ENCODE measurements at regions not wholly inside any gene's neighbourhood (a gene's known extent, or its start where the extent isn't known, plus 50 kb on each side); places are given as distances from the start of the nearest gene placed in this dataset.

- H3K27me3 ChIP-seq (ENCODE audit: control insufficient read depth, extremely low read depth, insufficient read depth, low read length): no peaks in the 10 kb centered on the region
- no peak overlapping the region for H3K4me2 ChIP-seq (ENCODE audit: control insufficient read depth, extremely low read depth, insufficient read depth, low read depth, low read length)
- H3K4me3 ChIP-seq (ENCODE audit: control insufficient read depth in 2 of 3, extremely low read depth in 1 of 3, insufficient read depth in 2 of 3, low read depth in 1 of 3, low read length in 3 of 3): no peak overlapping the region
- H3K27ac ChIP-seq (ENCODE audit: control insufficient read depth, insufficient read depth, low read length): no peak overlapping the region
- dilution Hi-C loops (cut with MboI; ENCODE audit: extremely low pct_ligation_motif_present, low sequenced_read_pairs): no loop called here
- H3K9ac ChIP-seq (ENCODE audit: control insufficient read depth, extremely low read depth, insufficient read depth, low read length): no peak overlapping the region
- H2AFZ ChIP-seq (ENCODE audit: control insufficient read depth, low read length): no peak overlapping the region
- DNase-seq (ENCODE audit: low read depth, low spot score): no peak
- no peaks in the 10 kb centered on the region for H3K79me2 ChIP-seq (ENCODE audit: control insufficient read depth, insufficient read depth, low read length)
- H3K36me3 ChIP-seq (ENCODE audit: control insufficient read depth in 2 of 2, extremely low read depth in 1 of 2, insufficient read depth in 2 of 2, low read length in 2 of 2): no peaks in the 10 kb centered on the region
- H3K9me1 ChIP-seq (ENCODE audit: control insufficient read depth, extremely low read depth, insufficient read depth, low read length): no peaks in the 10 kb centered on the region
- no peaks in the 10 kb centered on the region for H4K20me1 ChIP-seq (ENCODE audit: control insufficient read depth, extremely low read depth, insufficient read depth, low read length)
- no peaks in the 10 kb centered on the region for H3K9me3 ChIP-seq (ENCODE audit: control insufficient read depth, low read depth, low read length)
- H3K4me1 ChIP-seq (ENCODE audit: control insufficient read depth, extremely low read depth, insufficient read depth, low read length): no peaks in the 10 kb centered on the region
- no peak for FAIRE-seq
- no peak for TF ChIP-seq EZH2 (IDR thresholded peaks at IDR 0.05; ENCODE audit: low read length)
- TF ChIP-seq, protein P1, sequence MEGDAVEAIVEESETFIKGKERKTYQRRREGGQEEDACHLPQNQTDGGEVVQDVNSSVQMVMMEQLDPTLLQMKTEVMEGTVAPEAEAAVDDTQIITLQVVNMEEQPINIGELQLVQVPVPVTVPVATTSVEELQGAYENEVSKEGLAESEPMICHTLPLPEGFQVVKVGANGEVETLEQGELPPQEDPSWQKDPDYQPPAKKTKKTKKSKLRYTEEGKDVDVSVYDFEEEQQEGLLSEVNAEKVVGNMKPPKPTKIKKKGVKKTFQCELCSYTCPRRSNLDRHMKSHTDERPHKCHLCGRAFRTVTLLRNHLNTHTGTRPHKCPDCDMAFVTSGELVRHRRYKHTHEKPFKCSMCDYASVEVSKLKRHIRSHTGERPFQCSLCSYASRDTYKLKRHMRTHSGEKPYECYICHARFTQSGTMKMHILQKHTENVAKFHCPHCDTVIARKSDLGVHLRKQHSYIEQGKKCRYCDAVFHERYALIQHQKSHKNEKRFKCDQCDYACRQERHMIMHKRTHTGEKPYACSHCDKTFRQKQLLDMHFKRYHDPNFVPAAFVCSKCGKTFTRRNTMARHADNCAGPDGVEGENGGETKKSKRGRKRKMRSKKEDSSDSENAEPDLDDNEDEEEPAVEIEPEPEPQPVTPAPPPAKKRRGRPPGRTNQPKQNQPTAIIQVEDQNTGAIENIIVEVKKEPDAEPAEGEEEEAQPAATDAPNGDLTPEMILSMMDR (optimal IDR thresholded peaks at IDR 0.05 in 1 of 3, IDR thresholded peaks at IDR 0.05 in 1 of 3, conservative IDR thresholded peaks at IDR 0.05 in 1 of 3; ENCODE audit: extremely low read depth in 1 of 3, insufficient read depth in 2 of 3, low read length in 3 of 3): no peak
These were observed 178.3 kb downstream of the CNTN3 start for GRCh38 chr3:74436184-74436583.

- Histone ChIP-seq H2AFZ (ENCODE audit: control insufficient read depth, low read length) (no peak overlapping the region), H3K36me3 (ENCODE audit: control insufficient read depth in 2 of 2, extremely low read depth in 1 of 2, insufficient read depth in 2 of 2, low read length in 2 of 2) (no peaks in the 10 kb centered on the region), H3K27ac (ENCODE audit: control insufficient read depth, insufficient read depth, low read length) (no peak overlapping the region), H3K9ac (ENCODE audit: control insufficient read depth, extremely low read depth, insufficient read depth, low read length) (no peak overlapping the region), H3K4me2 (ENCODE audit: control insufficient read depth, extremely low read depth, insufficient read depth, low read depth, low read length) (no peak overlapping the region), H3K4me3 (ENCODE audit: control insufficient read depth in 2 of 3, extremely low read depth in 1 of 3, insufficient read depth in 2 of 3, low read depth in 1 of 3, low read length in 3 of 3) (no peak overlapping the region), H3K9me1 (ENCODE audit: control insufficient read depth, extremely low read depth, insufficient read depth, low read length) (no peaks in the 10 kb centered on the region), H3K4me1 (ENCODE audit: control insufficient read depth, extremely low read depth, insufficient read depth, low read length) (no peaks in the 10 kb centered on the region), H3K9me3 (ENCODE audit: control insufficient read depth, low read depth, low read length) (no peaks in the 10 kb centered on the region), H3K27me3 (ENCODE audit: control insufficient read depth, extremely low read depth, insufficient read depth, low read length) (no peaks in the 10 kb centered on the region), H3K79me2 (ENCODE audit: control insufficient read depth, insufficient read depth, low read length) (no peaks in the 10 kb centered on the region), H4K20me1 (ENCODE audit: control insufficient read depth, extremely low read depth, insufficient read depth, low read length) (no peaks in the 10 kb centered on the region)
- dilution Hi-C loops (cut with MboI; ENCODE audit: extremely low pct_ligation_motif_present, low sequenced_read_pairs): no loop called here
- no peak for FAIRE-seq
- no peak for DNase-seq (ENCODE audit: low read depth, low spot score)
- TF ChIP-seq EZH2 (IDR thresholded peaks at IDR 0.05; ENCODE audit: low read length): no peak
- TF ChIP-seq, protein P1 (optimal IDR thresholded peaks at IDR 0.05 in 1 of 3, IDR thresholded peaks at IDR 0.05 in 1 of 3, conservative IDR thresholded peaks at IDR 0.05 in 1 of 3; ENCODE audit: extremely low read depth in 1 of 3, insufficient read depth in 2 of 3, low read length in 3 of 3): no peak
These were observed 178.8 kb downstream of the CNTN3 start for GRCh38 chr3:74435631-74436030.
